ENCODE measurements at regions not wholly inside any gene's neighbourhood (a gene's known extent, or its start where the extent isn't known, plus 50 kb on each side); places are given as distances from the start of the nearest gene placed in this dataset.

DNA sequence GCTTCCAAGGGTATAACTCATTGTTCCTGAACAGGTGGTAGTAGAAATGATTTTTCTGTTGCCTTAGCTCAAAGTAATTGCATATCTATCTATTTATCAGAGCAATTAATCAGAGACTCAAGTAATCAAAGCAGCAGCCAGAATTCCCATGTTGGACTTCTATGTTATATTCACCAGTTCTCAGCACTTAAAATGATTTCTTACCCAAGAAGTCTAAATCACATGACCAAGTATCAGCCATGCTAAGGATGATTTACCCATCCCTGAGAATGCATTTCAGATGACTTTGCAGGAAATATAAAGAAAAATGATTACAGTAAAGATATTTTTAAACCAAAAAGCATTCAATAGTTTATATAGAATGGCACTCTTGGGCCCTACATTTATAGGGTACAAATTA lies 352.2 kb downstream of the NUP35 start:
- no peak for TF ChIP-seq POLR2AphosphoS5 (IDR thresholded peaks at IDR 0.05; ENCODE audit: low read depth, low read length)
- TF ChIP-seq POLR2A (IDR thresholded peaks at IDR 0.05; ENCODE audit: low read depth, low read length), result no peak
